ENCODE measurements at regions not wholly inside any gene's neighbourhood (a gene's known extent, or its start where the extent isn't known, plus 50 kb on each side); places are given as distances from the start of the nearest gene placed in this dataset.

DNA sequence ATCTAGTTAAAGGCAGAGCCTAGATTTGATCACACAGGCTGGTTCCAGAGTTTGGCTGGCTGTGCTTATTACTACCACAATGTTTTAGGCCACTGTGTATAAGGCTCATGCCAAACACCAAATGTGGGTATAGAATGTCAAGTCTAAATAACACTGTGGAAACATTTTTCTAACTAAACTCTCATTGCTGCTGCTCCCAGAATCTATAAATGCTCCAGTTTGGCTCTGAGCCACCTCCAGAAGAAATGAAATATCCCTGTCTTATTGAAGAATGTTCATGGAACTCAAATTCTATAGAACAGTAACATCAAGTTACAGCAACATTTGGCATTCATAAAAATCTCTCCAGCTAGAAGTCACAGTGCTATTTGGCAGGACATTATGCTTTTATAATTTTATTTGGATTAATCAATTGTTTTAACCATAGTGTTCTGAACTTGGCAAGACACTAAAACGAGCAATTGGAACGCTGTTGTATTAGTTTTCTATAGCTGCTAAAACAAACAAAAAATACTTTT, 178.1 kb upstream of the COX7C start:
- Histone ChIP-seq H3F3A (ENCODE audit: insufficient read depth, low read length, poor library complexity, severe bottlenecking) (no peaks in the 10 kb centered on the region), H4K20me1 (ENCODE audit: insufficient read depth) (no peaks in the 10 kb centered on the region), H3K9me3 (ENCODE audit: low read length) (no peaks in the 10 kb centered on the region), H2AFZ (ENCODE audit: low read depth, low read length) (no peak overlapping the region), H3K79me2 (replicated peaks; ENCODE audit: insufficient read depth, low read length) (no peaks in the 10 kb centered on the region), H3K27ac (ENCODE audit: low read length) (no peak overlapping the region), H3K9ac (ENCODE audit: low read length) (no peak overlapping the region), H3K36me3 (ENCODE audit: insufficient read depth, low read length) (no peaks in the 10 kb centered on the region), H3K4me2 (ENCODE audit: low read length) (no peak overlapping the region), H3K27me3 (ENCODE audit: insufficient read depth, low read depth, low read length) (no peaks in the 10 kb centered on the region), H3K4me3 (ENCODE audit: low read length) (no peak overlapping the region), H3K9me2 (ENCODE audit: insufficient read depth, low read length) (no peaks in the 10 kb centered on the region)
- no peak for TF ChIP-seq RAD21 (conservative IDR thresholded peaks at IDR 0.05)
- no peak for TF ChIP-seq EP300 (conservative IDR thresholded peaks at IDR 0.05; ENCODE audit: poor library complexity, severe bottlenecking)

DNA sequence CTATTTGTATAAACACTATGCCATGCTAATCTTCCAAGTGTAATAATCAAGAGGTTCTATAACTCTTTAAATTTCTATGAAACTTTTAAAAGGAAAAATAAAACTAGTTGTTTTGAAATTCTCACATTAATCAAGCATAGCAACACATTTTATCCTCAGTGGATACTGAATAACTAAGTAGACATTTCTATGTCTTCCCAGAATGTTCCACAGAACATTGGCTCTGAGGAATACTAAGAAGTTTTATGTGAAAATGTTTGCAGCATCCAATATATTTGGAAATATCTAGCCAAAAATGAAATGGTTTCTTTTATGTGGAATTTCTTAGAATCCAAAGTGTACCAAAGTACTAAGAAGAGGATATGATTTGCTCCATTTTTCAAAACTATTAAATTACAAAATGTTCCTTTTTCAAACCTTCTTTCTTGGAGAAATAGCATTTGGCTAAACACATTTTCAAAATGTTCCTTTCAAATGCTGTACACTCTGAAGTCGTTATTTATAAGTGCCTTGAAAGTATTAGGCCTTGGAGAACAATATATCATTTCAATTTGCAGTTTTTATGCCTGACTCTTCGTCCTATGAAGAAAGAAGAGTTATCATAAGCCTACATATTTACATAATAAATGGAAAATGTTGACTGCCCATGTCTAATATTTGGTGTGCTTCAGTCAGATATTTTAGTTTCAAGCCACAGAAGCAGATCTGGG, 175.6 kb upstream of the COX7C start:
- no peaks in the 10 kb centered on the region for H3F3A ChIP-seq (ENCODE audit: insufficient read depth, low read length, poor library complexity, severe bottlenecking)
- H3K27me3 ChIP-seq (ENCODE audit: insufficient read depth, low read depth, low read length): no peaks in the 10 kb centered on the region
- TF ChIP-seq RAD21 (conservative IDR thresholded peaks at IDR 0.05) (no peak), REST (IDR thresholded peaks at IDR 0.05; ENCODE audit: borderline replicate concordance) (no peak), MXI1 (conservative IDR thresholded peaks at IDR 0.05; ENCODE audit: poor library complexity, severe bottlenecking) (no peak), EP300 (conservative IDR thresholded peaks at IDR 0.05; ENCODE audit: poor library complexity, severe bottlenecking) (no peak), POLR2AphosphoS5 (IDR thresholded peaks at IDR 0.05) (no peak), EZH2 (IDR thresholded peaks at IDR 0.05; ENCODE audit: borderline replicate concordance, insufficient read depth, low read length, poor library complexity, severe bottlenecking) (no peak), SMC3 (conservative IDR thresholded peaks at IDR 0.05; ENCODE audit: poor library complexity) (no peak), TAF1 (IDR thresholded peaks at IDR 0.05; ENCODE audit: low read depth) (no peak), CTCF (IDR thresholded peaks at IDR 0.05; ENCODE audit: poor library complexity, severe bottlenecking) (no peak)
- H3K27ac ChIP-seq (ENCODE audit: low read length): no peak overlapping the region
- no peak overlapping the region for H2AFZ ChIP-seq (ENCODE audit: low read depth, low read length)
- H3K79me2 ChIP-seq (replicated peaks; ENCODE audit: insufficient read depth, low read length): no peaks in the 10 kb centered on the region
- H4K20me1 ChIP-seq (ENCODE audit: insufficient read depth): no peaks in the 10 kb centered on the region
- no peak overlapping the region for H3K9ac ChIP-seq (ENCODE audit: low read length)
- no peak overlapping the region for H3K4me3 ChIP-seq (ENCODE audit: low read length)
- H3K9me3 ChIP-seq (ENCODE audit: low read length): no peaks in the 10 kb centered on the region
- H3K4me2 ChIP-seq (ENCODE audit: low read length): no peak overlapping the region
- no peaks in the 10 kb centered on the region for H3K36me3 ChIP-seq (ENCODE audit: insufficient read depth, low read length)
- H3K9me2 ChIP-seq (ENCODE audit: insufficient read depth, low read length): no peaks in the 10 kb centered on the region

Measured in neural cell (in vitro differentiated cells).